Retinal pigment epithelial cell (primary cell): ENCODE measurements at regions not wholly inside any gene's neighbourhood (a gene's known extent, or its start where the extent isn't known, plus 50 kb on each side); places are given as distances from the start of the nearest gene placed in this dataset.

Source experiments
- DNase-seq: peaks from one replicate; pipeline ENCODE4 v3.0.0-alpha.2; 2010; ENCODE audit warnings: low read depth
- H3K4me3 ChIP-seq: 2 replicates; pipeline ENCODE4 v1.5.1; 2011; ENCODE audit warnings: mild to moderate bottlenecking, low read length, control low read depth, moderate library complexity
- CTCF ChIP-seq: conservative IDR thresholded peaks from 2 replicates; pipeline ENCODE4 v1.5.1; 2011; ENCODE audit warnings: low read depth, low read length, control low read depth, inconsistent platforms

DNA sequence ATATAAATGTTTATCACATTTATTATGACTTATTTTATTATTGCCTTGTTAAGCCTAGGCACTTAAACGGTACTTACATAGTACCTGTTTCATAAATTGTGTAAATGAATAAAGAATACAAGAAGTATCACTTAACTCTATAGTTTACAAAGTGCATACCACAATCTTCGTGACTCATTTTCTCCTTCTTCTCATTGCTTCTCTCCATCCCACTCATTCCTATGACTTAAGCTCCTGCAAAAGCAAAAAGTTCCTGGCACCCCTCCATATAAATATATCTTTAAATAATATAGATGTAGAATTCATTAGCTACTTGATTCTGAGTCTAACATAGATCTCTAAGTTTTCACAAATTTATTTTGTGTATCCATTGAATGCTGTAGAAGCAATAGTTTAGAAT, 1382.0 kb upstream of the CELF2 start:
- no peak for TF ChIP-seq CTCF
- no peak overlapping the region for H3K4me3 ChIP-seq
- no peak for DNase-seq

DNA sequence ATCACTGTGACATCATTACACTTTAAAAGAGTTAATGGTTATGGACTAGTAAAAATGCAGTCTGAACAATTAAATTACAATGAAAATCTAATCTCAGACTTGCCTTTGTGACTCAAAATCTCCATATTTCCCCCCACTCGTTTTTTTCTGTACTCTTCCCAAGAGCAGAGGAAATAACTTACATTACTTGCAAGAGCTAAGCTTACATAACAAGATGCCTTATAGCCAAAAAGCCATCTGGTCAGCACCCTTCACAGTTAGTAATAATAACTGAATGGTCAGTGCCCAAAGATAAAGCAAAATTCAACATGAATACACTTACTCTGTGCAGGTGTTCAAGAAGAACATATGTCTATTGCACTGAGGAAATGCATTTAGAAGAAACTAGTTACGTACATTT, 1381.5 kb upstream of the CELF2 start:
- no peak for TF ChIP-seq CTCF
- no peak overlapping the region for H3K4me3 ChIP-seq
- DNase-seq = no peak

- TF ChIP-seq CTCF = no peak
- DNase-seq = no peak
- no peak overlapping the region for H3K4me3 ChIP-seq
Measured at GRCh38 chr10:9643782-9644181, 1373.9 kb upstream of the CELF2 start.

- no peak for DNase-seq
- H3K4me3 ChIP-seq = no peak overlapping the region
- TF ChIP-seq CTCF = no peak
Measured at GRCh38 chr10:9645404-9645803, 1372.3 kb upstream of the CELF2 start.

DNA sequence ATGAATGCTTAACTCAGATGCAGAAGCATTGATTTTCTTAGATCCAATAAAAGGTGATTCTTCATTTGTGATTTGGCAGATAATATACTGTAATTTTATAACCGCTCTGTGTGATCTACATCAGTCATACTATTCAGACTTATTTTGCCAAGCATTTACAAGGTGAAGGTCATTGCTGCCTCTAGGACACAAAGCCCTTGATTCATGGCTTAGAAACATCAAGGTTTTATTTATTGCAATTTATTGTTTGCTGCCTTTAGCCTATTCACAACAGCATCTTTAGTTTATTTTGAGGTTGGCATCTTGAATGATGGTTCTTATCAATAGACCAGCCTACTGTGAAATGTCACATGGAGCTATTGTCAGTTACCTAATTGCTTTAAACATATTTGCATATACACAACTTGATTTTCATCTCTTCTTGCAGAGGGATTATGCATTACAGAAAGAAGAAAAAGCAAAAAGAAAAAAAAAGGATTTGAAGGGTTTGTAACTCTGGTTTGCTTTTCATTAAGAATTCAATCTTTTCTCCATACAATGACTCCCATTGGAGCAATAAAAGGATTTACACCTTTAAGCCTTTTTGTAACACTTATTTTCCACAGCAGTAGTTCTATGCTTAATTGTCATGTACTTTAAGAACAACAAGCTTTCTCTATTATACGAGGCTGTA, 1371.6 kb upstream of the CELF2 start:
- no peak overlapping the region for H3K4me3 ChIP-seq
- no peak for TF ChIP-seq CTCF
- DNase-seq = no peak

DNA sequence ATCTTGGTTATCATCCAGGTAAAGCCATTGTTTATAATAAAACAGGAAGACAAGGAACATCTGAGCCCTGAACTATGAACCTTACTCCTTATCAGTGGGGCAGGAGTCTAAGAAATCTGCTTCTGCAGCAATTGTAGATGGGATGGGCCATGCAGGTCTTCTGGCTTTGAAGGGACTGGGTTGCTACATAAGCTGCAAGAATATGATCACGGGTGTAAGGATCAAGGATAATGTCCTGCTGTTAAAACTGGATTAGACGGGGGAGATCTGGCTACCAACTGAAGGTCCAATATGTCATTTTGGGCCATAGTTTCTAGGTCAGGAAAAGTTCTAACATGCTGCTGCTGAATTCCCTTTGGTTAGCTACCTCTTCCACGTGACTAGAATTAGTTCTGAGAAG, 1363.4 kb upstream of the CELF2 start:
- TF ChIP-seq CTCF = no peak
- H3K4me3 ChIP-seq = no peak overlapping the region
- no peak for DNase-seq

GRCh38 chr10:9656386-9656785, 1361.3 kb upstream of the CELF2 start:
- no peak for TF ChIP-seq CTCF
- DNase-seq = no peak

More at GRCh38 chr10:9656386-9656785, 1361.3 kb upstream of the CELF2 start:
- H3K4me3 ChIP-seq = no peak overlapping the region
